Activated T-cell treated with anti-CD3 and anti-CD28 coated beads for 4 hours (primary cell): ENCODE measurements at regions not wholly inside any gene's neighbourhood (a gene's known extent, or its start where the extent isn't known, plus 50 kb on each side); places are given as distances from the start of the nearest gene placed in this dataset.

Source experiments
- DNase-seq: peaks from one replicate; pipeline ENCODE4 v3.0.0-alpha.2; 2020

DNA sequence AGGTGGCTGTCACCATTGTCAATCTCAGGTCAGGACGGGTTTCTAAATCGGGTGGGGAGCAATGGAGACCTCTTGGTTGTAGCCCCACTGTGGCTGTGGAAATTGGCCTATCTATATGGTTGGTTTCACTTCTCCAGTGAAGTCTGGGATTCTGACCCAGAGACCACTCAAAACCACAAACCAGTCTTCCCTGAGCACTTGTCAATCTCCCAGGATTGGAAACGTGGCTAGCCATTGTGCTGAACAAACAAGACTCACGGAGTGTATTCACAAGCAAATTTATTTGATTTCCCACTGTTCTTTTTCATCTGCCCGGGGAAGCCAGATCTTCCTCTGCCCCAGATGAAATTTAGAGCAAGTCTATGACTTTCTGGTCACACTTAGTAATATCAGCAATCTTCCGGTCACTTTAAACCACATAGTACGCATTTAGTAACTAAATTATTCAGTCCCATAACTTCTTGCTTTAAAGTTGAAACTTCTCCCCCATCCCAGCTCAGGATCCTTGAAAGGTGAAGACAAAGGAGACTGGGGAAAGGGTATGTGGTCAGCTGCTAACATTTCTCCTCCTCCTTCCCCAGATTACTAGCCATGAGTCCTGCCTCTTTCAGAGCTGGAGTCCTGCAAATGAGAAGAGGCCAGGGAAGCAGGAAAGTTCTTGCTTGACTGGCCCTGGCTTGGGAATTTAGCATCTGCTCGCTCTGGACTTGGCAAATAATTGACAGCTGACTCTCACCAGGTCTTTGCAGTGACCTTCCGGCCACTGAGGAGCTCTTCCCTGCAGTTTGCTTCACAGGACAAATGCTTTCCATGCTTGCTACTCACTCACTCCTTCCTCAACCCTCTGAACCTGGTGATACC is 123.2 kb upstream of the MAX start:
- DNase-seq: no peak

DNA sequence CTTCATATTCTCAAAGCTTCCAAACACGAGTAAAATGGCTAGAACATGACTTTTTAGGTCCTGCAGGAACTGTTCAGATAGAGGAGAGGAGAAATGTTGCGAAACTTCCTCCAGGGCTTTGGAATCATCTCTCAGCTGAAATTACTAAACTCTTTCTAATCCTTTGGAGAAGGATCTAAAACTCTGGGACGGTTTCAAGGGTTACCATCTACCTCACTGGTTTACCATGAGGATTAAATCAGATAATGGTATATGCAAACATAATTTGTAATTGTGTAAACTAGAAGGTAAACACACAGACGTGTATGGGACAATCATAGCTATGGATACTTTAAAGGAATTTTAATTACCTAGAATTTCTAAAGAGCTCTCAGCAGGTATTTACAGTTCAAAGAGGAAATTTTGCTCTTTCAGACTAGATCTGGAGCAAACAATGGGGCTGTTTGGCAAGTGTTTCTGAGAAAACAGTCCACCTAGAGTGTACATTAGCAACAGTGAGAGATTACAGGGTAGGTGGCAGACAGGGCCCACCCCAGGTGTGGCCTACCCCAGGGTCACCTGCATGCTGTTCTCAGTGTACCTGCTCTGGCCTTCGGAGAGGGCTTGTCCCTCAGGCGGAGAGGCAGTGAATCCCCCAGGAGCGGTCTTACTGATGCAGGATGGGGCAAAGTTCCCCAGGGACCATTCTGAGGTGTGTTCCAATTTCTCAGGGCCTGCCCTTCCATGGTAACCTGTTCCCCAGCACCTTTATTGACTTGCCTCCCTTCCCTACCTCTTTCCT is 124.7 kb upstream of the MAX start:
- DNase-seq: no peak

DNA sequence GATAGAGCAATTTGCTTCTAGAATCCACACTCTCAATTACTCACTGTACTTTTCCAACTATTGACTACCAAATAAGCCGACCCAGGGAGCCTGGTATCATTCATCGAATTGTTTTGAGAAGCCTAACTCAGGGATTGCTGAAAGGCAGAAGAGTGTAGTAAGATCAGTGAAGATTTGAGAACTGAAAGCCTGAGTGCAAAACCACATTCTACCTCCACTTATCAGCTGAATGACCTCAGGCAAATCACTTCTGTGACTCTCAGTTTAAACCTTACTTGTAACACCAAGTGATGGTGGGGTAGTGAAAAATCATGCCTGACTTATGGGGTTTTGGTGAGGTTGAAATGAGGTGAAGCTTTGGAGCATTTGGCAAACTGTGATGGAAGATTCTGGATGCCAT is 126.1 kb upstream of the MAX start:
- DNase-seq: no peak

- DNase-seq: no peak
Observed at GRCh38 chr14:65228956-65229747, 126.8 kb upstream of the MAX start.

GRCh38 chr14:65229748-65230728 is 127.7 kb upstream of the MAX start:
- no peak for DNase-seq

DNA sequence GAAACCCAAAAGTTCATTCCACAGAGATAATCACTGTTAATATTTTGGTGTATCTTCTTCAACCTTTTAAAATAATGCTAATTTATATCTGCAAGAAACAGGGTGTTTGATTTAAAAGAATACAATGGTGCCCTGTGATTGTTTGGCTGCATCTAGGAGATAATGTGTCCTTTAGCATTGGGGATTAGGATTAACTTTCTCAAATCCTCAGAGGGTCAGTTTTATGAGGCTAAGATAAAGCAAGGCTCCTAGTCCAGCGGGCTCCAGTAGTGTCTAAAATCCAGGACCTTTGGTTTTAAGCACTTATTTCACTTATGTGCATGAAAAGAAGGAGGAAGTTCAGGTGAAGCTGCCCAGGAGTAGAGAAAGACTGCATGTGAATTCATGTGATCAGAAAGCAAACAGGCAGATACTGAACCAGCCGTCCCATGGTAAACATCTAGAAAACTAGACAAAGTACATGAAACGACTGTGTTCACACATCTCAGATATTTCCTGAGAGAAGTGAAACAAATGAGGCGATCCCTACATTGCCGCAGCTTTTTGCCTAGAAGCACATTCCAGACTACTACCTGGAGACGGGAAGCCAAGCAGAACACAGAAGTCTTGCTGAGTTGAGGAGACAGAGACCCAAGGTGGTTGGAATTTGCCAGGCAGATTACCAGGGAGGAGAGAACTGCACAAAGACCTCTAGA is 129.1 kb upstream of the MAX start:
- no peak for DNase-seq

DNA sequence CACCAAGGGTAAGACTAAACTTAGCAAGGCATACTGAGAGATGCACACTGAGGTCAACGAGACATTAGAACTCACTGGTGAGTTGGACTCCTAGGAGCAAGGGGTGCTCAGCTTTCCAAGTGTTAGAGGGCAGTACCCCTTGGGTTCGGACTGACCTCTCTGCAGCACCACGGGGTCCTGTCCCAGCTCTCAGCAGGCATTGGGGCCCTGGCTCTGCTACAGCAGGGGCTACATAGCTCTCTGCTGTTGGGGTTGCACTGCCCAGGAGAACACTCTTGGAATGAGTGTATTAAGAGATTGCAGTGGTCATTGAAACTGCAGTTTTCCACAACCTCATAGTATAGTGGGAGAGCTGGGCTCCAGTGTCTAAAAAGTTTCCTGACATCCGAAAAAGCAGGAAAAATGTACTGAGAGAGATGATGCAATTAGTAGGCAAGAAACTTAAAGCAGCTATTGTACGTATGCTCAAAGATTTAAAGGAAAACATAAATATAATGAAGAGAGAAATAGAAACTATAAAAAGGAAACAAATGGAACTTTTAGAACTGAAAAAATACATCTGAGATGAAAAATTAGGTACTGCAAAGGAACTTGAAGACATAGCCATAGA is 132.5 kb upstream of the MAX start:
- no peak for DNase-seq

- DNase-seq: no peak
Observed at GRCh38 chr14:65237023-65237814, 134.9 kb upstream of the MAX start.

DNA sequence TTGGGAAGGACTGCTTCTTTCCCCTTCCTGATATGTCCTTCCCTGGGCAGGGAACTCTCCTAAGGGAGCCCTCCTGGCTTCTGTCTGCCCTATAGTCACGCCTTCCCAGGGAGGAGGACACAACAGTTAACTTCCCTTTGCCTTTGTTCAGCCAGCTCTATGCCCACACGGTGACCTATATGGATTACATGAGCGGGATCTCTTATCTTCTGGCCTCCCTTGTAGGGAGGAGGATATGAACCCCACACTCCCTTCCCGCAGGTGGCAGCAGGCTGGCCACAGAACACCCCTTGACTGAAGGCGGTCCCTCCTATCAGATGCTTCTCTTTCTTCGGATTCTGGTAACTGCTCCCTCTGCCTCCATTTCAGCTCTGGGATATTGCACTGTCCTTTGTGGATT is 135.6 kb upstream of the MAX start:
- DNase-seq: no peak

- no peak for DNase-seq
Observed at GRCh38 chr14:65238456-65238855, 136.1 kb upstream of the MAX start.

DNA sequence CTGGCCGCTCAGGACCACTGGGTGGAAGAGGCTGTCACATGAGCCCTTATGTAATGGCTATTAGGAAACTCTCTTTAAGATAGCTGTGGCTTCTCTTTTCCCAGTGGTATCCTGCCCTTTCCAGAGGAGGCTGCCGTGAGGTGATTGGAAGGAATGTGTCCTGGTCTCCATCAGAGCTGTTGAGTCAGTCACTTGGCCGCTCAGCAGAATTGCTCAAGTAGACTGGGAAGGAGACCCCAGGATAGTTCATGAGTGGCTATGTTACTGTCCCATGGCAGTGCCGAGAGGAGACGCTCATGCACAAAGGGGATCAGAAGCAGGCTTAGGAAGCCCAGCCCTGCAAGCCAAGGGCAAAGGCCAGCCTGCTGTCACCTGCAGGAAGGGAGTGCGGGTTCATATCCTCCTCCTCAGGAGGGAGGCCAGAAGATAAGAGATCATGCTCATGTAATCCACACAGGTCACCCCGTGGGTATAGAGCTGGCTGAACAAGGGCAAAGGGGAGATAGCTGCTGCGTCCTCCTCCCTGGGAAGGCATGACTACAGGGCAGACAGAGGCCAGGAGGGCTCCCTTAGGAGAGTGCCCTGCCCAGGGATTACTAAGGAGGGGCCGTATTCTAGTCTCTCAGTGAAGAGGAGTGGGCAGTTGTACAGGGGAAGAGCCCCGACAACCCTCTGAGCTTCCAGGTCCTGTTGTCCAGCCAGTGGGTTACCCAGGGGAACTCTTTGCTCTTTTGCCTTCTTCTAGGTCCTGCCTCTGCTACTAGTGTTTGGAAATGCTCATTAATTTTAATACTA is 137.0 kb upstream of the MAX start:
- no peak for DNase-seq

DNA sequence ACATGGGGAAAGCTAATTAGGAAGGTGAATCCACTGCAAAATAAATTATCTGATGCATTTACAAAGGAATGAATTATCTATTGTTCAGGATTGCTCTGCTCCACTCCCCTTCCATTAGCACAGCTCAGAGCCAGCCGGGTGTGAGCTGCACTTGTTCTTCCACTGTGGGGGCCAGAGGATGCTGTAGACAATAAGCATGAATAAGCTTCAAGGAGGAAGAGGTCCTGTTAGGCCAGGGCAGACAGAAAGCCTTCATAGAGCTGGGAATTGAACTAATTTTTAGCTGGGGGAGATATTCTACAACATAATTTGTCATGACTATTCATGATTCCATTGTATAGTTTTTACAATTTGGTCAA is 137.6 kb upstream of the MAX start:
- DNase-seq: no peak

DNA sequence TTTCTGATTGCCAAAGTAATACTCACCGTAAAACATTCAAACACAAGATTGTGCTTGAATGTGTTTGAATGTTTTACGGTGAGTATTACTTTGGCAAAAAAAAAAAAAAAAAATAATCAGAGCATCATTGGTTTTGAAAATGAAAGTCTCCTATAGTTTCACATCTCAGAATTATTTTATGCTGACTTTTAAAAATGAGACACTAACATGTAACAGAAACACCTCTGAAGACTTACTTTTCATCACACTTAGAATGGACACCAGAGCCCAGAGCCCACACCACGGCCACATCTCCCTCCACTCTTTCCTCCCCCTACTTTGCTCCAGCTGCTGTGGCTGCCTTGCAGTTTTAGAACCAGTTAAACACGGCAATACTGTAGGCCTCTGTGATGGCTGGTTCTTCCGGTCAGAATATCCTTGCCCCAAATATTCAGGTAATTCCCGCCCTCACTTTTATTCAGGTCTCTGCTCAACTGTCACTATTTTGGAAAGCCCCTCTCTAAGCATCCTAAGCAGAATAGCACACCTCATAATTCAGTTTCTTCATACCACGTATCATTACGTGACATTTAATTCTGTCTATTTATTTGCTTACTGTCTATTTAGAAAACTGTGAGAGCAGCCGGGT is 138.9 kb upstream of the MAX start:
- DNase-seq: no peak

- no peak for DNase-seq
Observed at GRCh38 chr14:65242732-65243134, 140.4 kb upstream of the MAX start.

- DNase-seq: no peak
Observed at GRCh38 chr14:65243766-65244442, 141.6 kb upstream of the MAX start.

GRCh38 chr14:65249471-65250161 is 147.3 kb upstream of the MAX start:
- no peak for DNase-seq

GRCh38 chr14:65250162-65250495 is 147.8 kb upstream of the MAX start:
- DNase-seq: no peak

DNA sequence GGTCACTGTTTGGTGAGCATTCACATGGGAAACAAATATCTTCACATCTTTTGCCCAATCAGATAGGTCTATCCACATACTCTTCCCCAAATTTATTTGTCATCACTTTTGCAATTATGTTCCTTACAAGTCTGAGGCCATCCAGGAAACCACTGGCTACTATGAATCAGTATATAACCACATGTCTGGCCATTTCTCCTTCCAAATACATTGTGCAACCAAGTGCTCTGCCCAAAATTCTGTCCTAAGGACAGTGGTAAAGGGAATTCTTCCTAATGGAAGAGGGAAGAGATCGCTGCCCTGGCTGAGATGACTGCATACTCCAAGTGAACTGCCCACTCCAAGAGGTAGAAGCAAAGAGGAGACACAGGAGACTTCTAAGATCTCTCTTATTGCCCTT is 148.9 kb upstream of the MAX start:
- DNase-seq: no peak
